Mononuclear cell (primary cell): ENCODE measurements at regions not wholly inside any gene's neighbourhood (a gene's known extent, or its start where the extent isn't known, plus 50 kb on each side); places are given as distances from the start of the nearest gene placed in this dataset.

Experiments used
- H3K27me3 ChIP-seq: 2 replicates; pipeline ENCODE4 v1.6.0; 2011; ENCODE audit warnings: low read length, control low read depth; ENCODE audit not compliant: insufficient read depth
- H3K4me1 ChIP-seq: 2 replicates; pipeline ENCODE4 v1.5.1; 2011; ENCODE audit warnings: mild to moderate bottlenecking, low read length, control low read depth; ENCODE audit not compliant: insufficient read depth
- H3K4me3 ChIP-seq: 2 replicates; pipeline ENCODE4 v1.5.1; 2011; ENCODE audit warnings: mild to moderate bottlenecking, low read length, moderate library complexity
- H3K9me3 ChIP-seq: 2 replicates; pipeline ENCODE4 v1.5.1; 2011; ENCODE audit warnings: low read depth, mild to moderate bottlenecking, control low read depth, low read length

GRCh38 chr21:16269476-16269875 is 539.7 kb downstream of the USP25 start:
- Histone ChIP-seq H3K9me3 (no peaks in the 10 kb centered on the region), H3K4me3 (no peak overlapping the region), H3K4me1 (no peaks in the 10 kb centered on the region), H3K27me3 (no peaks in the 10 kb centered on the region)

- no peaks in the 10 kb centered on the region for H3K9me3 ChIP-seq
- H3K27me3 ChIP-seq, result no peaks in the 10 kb centered on the region
- no peak overlapping the region for H3K4me3 ChIP-seq
- no peaks in the 10 kb centered on the region for H3K4me1 ChIP-seq
Observed at GRCh38 chr21:16279731-16280581, 550.2 kb downstream of the USP25 start.

GRCh38 chr21:16280686-16281091 is 550.9 kb downstream of the USP25 start:
- H3K27me3 ChIP-seq, result no peaks in the 10 kb centered on the region
- H3K4me1 ChIP-seq, result no peaks in the 10 kb centered on the region
- H3K9me3 ChIP-seq, result no peaks in the 10 kb centered on the region
- H3K4me3 ChIP-seq, result no peak overlapping the region

DNA sequence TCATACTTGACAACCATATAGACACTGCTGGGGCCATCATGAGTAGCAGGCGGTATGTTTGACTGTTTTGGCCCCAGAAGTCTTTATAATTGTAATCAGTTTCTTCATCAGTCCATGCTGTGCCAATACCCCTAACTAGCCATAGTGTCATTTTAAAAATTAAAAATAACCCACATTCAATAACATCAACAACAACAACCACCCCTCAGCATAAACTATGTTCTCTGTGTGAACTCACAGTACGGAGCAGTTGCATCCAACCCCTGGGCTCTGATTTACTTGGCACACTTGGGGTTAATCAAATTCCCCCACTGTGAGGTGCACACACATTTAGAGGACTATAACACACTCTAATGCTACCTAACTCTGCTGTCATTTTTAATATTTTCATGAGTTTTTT is 553.7 kb downstream of the USP25 start:
- H3K27me3 ChIP-seq, result no peaks in the 10 kb centered on the region
- no peaks in the 10 kb centered on the region for H3K4me1 ChIP-seq
- no peaks in the 10 kb centered on the region for H3K9me3 ChIP-seq
- no peak overlapping the region for H3K4me3 ChIP-seq

- H3K9me3 ChIP-seq, result no peaks in the 10 kb centered on the region
- H3K27me3 ChIP-seq, result no peaks in the 10 kb centered on the region
- no peak overlapping the region for H3K4me3 ChIP-seq
- H3K4me1 ChIP-seq, result no peaks in the 10 kb centered on the region
Observed at GRCh38 chr21:16285605-16286126, 555.9 kb downstream of the USP25 start.

- no peaks in the 10 kb centered on the region for H3K4me1 ChIP-seq
- H3K27me3 ChIP-seq, result no peaks in the 10 kb centered on the region
- H3K4me3 ChIP-seq, result no peak overlapping the region
- H3K9me3 ChIP-seq, result no peaks in the 10 kb centered on the region
Observed at GRCh38 chr21:16287046-16287445, 557.3 kb downstream of the USP25 start.

DNA sequence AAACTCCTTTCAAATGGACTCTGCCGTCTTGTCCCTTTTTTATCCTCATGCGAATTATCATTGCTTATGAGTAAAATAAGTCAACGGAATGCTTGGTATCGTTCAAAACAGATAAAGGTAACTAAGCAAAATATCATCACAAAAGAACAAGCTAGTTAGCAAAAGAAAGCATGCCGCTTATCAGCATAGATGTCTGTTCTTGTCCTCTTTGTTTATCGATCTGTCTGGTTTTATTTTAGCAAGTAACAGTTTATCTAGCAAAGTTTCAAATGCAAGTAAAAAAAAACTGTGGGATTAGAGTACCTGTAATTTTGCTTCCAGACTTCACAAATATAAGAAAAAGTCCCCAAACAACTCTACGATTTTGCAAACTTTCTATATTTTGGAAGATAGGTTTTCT is 561.5 kb downstream of the USP25 start:
- Histone ChIP-seq H3K4me1 (no peaks in the 10 kb centered on the region), H3K9me3 (no peaks in the 10 kb centered on the region), H3K4me3 (no peak overlapping the region), H3K27me3 (no peaks in the 10 kb centered on the region)

- Histone ChIP-seq H3K4me1 (no peaks in the 10 kb centered on the region), H3K9me3 (no peaks in the 10 kb centered on the region), H3K27me3 (no peaks in the 10 kb centered on the region), H3K4me3 (no peak overlapping the region)
Observed at GRCh38 chr21:16294128-16294527, 564.3 kb downstream of the USP25 start.

DNA sequence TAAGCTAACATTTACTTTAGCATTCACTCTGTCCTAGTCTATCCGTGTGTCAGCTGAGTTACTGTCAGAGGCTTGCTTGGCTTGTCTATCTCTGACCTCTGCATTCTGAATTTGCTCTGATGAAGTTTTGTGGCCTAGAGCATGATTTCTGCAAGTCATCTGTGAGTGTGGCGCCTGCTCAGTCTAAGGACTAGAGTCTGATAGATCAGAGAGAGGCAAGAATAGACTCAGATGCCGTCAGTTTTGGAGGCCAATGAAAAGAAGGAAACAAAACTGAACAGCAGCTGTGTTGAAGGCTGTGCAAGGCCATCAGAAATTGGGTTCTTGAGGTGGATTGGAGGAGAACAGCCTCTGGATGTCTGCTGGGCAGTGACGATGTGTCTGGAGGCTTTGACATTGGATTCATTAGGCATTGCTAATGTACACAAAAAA is 573.1 kb downstream of the USP25 start:
- no peaks in the 10 kb centered on the region for H3K4me1 ChIP-seq
- H3K27me3 ChIP-seq, result no peaks in the 10 kb centered on the region
- no peak overlapping the region for H3K4me3 ChIP-seq
- H3K9me3 ChIP-seq, result no peaks in the 10 kb centered on the region

GRCh38 chr21:16304174-16305095 is 574.7 kb downstream of the USP25 start:
- Histone ChIP-seq H3K9me3 (no peaks in the 10 kb centered on the region), H3K4me3 (no peak overlapping the region), H3K27me3 (no peaks in the 10 kb centered on the region), H3K4me1 (no peaks in the 10 kb centered on the region)

DNA sequence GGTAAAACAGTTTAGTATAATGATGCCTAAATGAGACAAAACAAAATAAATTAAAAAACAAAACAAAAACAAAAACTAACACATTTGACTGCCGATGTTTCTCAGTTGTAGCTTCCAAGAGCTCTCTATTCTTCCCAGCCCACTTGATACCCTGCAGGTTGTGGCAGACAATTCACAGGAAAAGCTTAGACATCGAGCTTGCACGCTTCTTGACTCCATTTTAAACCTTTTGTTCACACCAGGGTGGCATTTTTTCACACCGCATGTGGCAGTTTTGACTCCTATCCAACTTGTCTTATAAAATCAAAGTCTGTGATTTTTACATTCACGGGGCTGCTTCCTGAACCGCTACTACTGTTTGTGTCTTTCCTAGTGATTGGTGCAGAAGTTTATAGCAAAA is 575.9 kb downstream of the USP25 start:
- H3K27me3 ChIP-seq, result no peaks in the 10 kb centered on the region
- H3K4me1 ChIP-seq, result no peaks in the 10 kb centered on the region
- no peaks in the 10 kb centered on the region for H3K9me3 ChIP-seq
- no peak overlapping the region for H3K4me3 ChIP-seq

DNA sequence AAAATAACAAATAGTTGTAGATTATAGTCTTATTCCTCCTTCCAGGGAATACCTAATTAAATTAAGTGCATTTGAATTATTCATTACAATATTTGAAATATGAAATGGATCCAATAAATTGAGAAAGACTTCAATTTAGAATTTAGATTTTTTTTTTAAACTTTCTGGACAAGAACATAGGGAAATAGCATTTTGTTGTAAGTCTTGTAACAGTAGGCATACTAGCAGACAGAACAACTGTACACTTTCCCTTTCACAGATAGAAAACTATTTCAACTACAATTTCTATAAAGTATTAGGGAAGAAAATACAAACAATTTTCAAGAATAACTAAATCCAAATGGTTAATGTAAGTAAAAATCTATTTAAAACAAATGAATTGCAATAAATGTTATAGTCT is 577.5 kb downstream of the USP25 start:
- H3K9me3 ChIP-seq, result no peaks in the 10 kb centered on the region
- H3K4me1 ChIP-seq, result no peaks in the 10 kb centered on the region
- H3K4me3 ChIP-seq, result no peak overlapping the region
- H3K27me3 ChIP-seq, result no peaks in the 10 kb centered on the region

DNA sequence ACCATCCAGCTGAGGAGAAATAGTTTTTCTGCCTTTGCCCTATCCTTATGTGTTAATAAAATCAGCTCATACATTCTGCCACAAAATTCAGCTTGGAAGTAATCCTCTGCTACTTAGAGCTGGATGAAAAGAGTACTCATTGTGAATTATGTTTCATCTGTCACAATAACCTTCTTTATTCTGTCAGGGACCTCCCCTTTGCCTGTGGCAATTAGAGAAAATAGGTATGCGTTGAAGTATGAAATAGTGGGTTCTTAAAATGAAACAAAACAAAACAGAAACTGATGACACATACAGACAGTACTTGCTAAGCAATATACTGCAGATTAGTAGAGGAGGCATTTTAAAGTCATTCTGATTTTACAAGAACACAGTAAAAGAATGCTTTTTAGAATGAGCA is 578.5 kb downstream of the USP25 start:
- no peak overlapping the region for H3K4me3 ChIP-seq
- H3K27me3 ChIP-seq, result no peaks in the 10 kb centered on the region
- no peaks in the 10 kb centered on the region for H3K4me1 ChIP-seq
- no peaks in the 10 kb centered on the region for H3K9me3 ChIP-seq

- no peak overlapping the region for H3K4me3 ChIP-seq
- no peaks in the 10 kb centered on the region for H3K27me3 ChIP-seq
- H3K9me3 ChIP-seq, result no peaks in the 10 kb centered on the region
- H3K4me1 ChIP-seq, result no peaks in the 10 kb centered on the region
Observed at GRCh38 chr21:16309250-16309971, 579.6 kb downstream of the USP25 start.

- H3K4me1 ChIP-seq, result no peaks in the 10 kb centered on the region
- no peaks in the 10 kb centered on the region for H3K9me3 ChIP-seq
- no peak overlapping the region for H3K4me3 ChIP-seq
- H3K27me3 ChIP-seq, result no peaks in the 10 kb centered on the region
Observed at GRCh38 chr21:16310176-16310575, 580.4 kb downstream of the USP25 start.
